SKM-1 (cell line): ENCODE measurements at regions not wholly inside any gene's neighbourhood (a gene's known extent, or its start where the extent isn't known, plus 50 kb on each side); places are given as distances from the start of the nearest gene placed in this dataset.

Experiments
- DNase-seq: peaks from one replicate; lab custom pipeline; 2025; ENCODE audit not compliant: unreplicated experiment; lab: John Stamatoyannopoulos, UW

DNA sequence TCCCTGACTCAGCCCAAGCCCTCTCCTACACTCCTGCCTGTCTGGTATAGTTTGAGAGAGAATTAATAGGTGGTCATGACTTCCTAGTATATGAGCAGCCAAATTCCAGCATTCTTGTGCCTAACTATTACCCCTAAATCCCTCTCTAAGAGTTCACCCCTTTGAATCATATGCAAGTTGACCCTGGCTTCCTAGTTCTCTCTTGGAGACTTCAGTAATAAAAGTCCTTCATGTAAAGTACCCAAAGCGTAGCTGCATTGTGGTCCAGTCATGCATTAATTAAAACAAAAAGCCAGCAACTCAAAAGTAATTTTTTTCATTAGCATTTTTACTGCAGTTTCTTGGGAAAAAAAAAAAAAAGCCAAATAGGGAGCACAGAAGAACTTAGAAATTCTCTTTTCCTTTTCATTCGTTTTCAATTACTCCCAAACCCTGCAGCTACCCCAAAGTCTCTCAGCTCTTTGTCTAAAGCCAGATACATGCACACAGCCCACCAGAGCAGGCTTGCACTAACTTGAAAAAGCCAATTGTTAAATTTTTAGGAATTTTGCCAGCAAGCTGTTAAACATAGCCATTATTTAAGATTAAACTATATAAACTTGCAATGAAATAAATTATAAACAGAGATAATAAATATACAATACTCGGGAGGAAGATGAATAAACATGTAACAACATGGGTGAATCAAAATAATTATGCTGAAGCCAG is 50.1 kb upstream of the STT3B start:
- no peak for DNase-seq
